HG03175 (cell line): ENCODE measurements at regions not wholly inside any gene's neighbourhood (a gene's known extent, or its start where the extent isn't known, plus 50 kb on each side); places are given as distances from the start of the nearest gene placed in this dataset.
A peak's percentile ranks its signal among the peaks of the same experiment; 100 is the strongest.

Experiments
- ATAC-seq: cut with Tn5 transposase; IDR thresholded peaks from one replicate; pipeline ENCODE4 v1.9.1; 2021; ENCODE audit warnings: mild to moderate bottlenecking, moderate library complexity; ENCODE audit not compliant: unreplicated experiment

DNA sequence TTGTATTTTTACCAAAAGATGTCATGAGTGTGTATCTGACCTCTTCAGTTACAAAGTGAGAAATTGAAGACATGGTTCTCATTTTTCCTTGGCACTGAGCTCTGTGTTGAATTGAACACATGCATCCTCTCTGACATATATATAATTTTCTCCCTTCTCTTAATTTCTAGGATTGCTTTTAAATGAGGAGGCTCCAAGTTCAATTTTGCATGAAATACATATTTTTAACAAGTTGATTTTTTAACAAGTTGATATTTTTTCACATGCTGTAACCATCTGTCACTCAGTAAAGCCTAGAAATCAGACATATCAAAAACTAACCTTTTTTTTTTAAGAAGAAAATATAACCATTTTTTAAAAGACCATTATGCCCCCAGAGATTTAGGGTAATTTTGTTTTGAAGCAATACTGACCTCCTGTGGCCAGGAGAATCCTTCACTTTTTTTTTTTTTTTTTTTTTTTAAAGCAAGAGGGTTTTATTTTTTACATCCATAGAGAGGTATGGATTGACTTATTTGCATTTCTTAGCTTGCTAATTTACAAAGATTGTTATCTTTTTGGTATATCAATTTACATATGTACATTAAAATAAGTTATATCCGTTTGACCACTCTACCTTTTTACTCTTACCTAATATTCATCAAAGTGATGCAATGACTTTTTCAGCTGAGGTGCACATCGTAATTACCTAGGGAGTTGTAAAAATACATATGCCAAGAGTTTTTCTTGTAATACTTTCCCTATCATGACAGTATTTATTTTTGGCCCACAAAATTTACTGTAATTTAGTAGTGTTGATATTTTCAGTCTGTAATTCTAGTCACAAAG lies 161.8 kb downstream of the SOCS6 start:
- ATAC-seq: no peak

DNA sequence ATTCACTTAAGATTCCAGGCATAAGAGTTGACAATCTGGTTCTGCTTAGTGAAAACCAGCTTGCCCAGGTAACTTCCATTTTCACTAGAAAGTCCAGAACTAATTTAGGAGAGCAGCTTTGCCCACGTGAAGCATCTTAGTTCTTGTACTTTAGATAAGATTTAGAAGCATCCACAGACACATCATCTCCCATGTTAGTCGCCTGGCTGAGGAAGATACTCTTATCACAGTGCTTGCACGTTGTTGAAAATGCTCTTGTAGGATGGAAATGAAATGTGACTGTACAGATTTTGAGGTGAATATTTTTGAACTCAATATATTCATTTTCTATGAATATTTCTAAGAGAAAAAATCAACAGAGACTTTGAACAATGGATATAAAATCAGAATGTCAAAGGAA lies 159.7 kb downstream of the SOCS6 start:
- ATAC-seq: no peak

DNA sequence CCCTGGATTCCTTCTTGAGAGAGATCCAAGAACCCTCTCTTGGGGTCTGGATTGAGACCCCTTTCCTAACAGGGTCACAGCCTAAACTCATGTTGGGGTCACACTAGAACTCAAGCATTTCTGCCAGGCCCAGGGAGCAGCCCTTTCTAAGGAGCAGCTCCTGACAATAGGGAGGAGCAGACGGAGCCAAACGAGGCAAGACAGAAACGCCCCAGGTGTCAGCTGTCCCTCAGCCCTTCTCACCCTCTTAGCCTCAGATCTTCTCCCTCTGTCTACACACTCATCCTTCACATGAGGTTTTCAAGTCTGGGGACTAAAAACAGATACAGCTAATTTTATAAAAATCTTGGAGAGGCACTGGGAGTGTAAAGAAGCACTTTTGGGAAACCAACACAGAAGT lies 157.2 kb downstream of the SOCS6 start:
- no peak for ATAC-seq

DNA sequence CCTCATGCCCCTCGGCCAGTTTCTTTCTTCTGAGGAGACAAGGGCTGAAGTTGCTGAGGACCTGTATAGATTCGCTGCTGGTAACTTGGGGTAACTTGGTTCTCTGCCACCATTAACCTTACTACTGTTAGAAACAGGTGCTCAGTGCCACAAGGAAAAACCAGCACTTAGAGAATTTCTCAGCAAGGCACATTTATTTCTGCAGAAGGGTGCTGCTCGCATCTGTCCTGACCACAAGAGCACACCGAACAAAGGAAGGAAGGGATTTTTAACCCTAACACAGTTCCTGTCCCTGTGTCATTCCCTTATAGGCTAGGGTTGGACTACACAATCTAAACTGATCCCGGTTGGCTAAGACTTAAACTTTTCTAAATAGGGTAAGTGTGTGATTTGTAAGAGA lies 154.1 kb downstream of the SOCS6 start:
- ATAC-seq: no peak

DNA sequence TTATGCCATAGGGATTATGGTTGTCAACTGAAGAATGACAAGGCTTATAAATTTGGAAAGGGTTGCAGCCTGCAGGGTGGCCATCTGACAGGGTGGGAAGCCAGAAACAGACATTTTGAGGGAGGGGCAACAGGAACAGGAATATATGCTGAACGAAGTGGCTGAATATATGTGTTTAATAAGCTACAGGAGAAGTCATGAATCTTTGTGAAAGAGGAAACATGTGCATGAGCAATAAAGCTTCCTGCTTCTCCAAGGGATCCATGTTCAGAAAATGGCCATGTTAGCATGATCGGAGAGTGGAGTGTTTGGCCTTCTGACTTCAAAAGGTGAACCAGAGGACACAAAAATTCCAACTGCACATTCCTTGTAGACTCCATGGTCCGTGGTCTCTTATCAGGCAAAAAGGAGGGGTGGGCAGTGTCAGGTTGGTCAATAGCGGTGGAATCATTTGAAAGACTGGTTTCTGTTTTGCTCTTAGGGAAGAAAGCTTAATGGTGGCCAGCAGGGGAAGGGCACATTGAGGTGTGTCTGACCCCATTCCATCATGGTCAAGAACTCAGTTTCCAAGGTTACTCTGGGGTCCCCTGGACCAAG lies 144.1 kb downstream of the SOCS6 start:
- ATAC-seq: no peak

- ATAC-seq: no peak
Observed at GRCh38 chr18:70431203-70431624, 142.4 kb downstream of the SOCS6 start.

- ATAC-seq: no peak
Observed at GRCh38 chr18:70430501-70431173, 141.8 kb downstream of the SOCS6 start.

- no peak for ATAC-seq
Observed at GRCh38 chr18:70429847-70430500, 141.1 kb downstream of the SOCS6 start.

DNA sequence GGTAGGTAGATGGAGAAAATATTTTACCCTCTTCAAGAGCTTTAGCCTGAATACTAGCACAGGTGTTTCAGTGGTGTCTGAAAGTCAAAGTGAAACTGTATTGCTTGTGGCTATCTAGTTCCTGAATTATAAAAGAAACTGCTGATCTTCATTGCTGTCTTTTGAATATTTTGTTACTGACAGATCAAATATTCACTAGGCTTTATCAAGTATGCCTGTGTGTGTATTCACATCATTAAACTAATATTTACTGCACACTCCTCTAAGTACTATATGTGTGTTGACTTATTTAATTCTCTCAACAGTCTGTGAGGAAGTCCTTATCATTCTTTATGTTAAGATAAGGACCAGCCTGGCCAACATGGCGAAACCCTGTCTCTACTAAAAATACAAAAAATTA lies 139.6 kb downstream of the SOCS6 start:
- ATAC-seq: peak; percentile 100

- ATAC-seq: no peak
Observed at GRCh38 chr18:70426818-70427217, 138.0 kb downstream of the SOCS6 start.

- ATAC-seq: no peak
Observed at GRCh38 chr18:70425236-70425635, 136.4 kb downstream of the SOCS6 start.

DNA sequence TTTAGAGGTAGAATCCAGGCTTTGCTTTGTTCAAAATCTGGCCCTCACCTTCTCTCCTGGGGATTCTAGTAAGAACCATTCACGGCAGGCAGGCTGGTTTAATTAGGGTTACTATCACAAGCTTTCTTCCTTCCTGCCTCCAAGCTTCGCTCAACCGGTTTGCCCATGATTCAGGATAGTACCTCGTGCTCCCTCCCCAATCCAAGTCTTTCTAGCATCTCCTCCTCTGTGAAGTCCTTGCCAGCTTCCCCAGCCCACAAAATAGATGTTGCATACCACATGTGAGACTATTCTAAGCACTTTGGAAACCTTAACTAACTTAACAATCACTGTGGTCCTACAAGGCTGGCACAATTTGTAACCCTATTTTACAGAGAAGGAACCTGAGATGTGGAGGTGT lies 135.1 kb downstream of the SOCS6 start:
- ATAC-seq: no peak

GRCh38 chr18:70423120-70423519 lies 134.3 kb downstream of the SOCS6 start:
- ATAC-seq: no peak

DNA sequence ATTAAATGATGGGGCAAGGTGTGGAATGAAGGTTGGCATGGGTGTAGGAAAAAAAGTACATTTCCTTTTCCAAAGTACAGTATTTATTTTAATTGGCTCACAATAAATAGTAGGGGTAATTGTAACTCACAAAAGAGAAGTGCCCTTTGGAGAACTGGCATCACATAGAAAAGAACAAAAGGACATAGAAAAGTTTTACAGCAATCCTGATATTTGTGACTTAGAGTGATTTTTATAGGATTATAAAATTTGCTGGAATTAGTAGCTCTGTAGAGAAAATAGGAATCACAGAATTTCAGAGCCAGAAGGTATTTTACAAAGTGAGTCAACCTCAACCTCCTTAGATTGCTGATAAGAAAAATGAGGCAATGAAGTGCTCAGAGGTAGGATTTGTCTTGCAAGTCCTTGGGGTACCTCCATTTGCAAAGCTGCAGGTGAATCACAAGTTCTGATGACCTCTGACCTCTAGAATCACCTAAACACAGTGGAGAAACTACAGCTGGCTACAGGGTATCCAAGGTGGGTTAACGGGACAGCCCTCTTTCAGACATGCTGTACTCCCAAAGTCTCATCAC lies 133.6 kb downstream of the SOCS6 start:
- no peak for ATAC-seq

DNA sequence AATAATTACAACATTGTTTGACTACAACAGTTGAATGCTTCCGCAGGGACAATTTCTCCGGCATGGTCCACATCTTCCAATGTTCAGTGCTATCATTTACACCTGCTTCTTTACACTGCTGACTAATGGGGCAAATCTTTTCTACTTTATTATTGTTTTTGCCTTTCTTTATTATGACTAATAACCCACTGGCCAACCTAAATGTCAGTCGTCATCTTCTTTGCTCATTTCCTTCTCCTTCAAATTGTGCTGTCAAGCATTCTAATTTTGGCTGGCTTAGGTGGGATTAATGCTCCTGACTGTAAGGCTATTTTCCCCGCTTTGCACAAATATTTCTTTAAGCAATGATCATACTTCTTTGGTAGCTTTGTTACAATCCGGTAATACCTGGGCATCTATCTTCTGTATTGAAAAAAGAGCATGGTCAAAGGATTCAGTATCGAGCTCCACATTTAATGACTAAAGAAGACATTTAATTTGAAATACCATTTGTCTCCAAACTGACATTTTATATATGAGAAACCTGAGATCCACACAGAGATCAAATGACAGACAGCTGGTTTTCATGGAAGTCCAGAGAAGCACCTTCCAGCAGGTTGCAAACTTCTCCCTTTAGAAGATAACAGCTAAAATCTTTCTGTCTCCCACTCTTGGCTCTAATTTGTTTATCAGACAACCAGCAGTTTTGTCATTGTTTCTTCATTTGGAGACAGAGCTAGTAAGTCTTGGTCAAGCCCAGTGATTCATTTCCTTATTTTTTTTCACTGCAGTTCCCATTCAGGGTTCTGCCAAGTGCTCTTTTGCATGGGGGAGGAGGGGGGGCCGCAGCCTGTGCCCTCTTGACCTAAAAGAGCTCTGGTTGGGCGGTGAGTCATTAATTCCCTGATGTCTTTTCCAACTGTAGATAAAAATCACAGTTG lies 132.9 kb downstream of the SOCS6 start:
- no peak for ATAC-seq

GRCh38 chr18:70420146-70420898 lies 131.5 kb downstream of the SOCS6 start:
- no peak for ATAC-seq

- no peak for ATAC-seq
Observed at GRCh38 chr18:70419526-70419925, 130.7 kb downstream of the SOCS6 start.

- peak; percentile 99 for ATAC-seq
Observed at GRCh38 chr18:70418546-70419311, 129.9 kb downstream of the SOCS6 start.

DNA sequence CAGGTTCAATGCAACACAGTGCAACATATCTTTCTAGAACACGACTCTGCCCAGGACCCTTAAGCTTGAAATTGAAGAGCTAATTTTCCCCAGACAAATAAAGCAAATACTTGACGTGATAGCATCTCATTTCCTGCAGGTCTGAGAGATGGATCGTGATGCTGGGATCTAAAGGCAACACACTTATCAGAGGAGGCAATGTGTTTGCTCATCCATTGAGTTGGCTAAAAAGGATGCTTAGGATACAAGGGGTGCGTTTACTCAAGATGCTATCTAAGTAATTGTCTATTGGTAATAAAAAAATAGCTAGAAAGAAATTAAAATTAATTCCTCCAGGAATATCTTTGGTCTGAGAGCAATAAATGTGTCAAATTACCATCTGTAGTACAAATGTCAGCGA lies 129.0 kb downstream of the SOCS6 start:
- ATAC-seq: no peak
